ENCODE measurements at regions not wholly inside any gene's neighbourhood (a gene's known extent, or its start where the extent isn't known, plus 50 kb on each side); places are given as distances from the start of the nearest gene placed in this dataset.
"Not testable (repeated sequence)": the region's sequence is repeated elsewhere in the genome, so short reads cannot be mapped to it uniquely, and the experiment has no call there.

DNA sequence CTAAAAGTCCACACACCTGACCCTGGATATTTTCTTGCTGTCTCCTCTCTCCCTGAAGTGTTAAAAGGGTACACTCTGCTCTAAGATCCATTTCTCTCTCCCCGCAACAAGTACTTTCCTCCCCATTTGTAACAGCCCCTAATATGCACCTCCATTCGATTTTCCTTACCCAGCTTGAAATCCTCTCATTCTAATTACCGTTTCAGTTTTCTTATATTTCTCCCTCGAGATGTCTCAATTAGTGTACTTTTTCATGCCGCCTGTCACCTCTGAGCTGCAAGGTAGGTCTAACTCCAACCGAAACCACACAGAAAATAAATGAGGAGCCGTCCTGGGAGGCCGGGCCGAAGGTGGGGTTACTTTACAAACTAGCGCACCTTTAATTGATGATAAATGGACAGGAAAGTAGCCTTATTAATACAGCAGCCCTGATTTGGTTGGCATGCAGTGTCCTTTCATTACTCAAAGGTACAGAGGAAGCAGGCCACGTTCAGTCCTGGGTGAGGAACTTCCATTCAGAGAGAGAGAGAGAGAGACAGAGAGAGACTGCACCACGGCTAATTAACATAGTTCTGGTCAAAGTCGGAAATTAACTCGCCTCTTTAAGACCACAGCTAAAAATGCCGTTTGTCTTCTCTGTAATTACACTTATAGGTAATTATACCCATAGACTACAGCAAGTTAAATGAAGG lies 319.9 kb downstream of the ARRDC4 start:
- H3K9me3 ChIP-seq (ENCODE audit: control insufficient read depth in 1 of 2, low read length in 2 of 2) = no peaks in the 10 kb centered on the region

DNA sequence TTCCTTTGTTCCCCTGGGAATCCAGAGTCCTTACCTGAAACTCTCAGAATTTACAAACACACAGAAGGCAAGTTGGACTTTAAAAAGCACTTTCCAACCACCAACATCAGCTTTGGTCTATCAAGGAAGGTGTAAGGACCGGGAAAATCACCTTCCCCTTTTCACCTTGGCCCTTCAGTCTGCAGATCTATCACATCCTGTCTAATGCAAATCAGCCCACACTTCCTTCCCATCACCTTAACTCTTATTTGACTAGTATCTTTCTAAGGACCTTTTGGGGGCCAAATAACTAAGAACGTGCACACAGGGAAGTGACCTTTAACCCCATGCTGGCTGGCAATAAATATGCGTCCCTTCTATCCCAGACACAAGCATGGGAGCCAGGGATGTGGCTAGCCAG lies 320.6 kb downstream of the ARRDC4 start:
- no peaks in the 10 kb centered on the region for H3K4me1 ChIP-seq (ENCODE audit: control insufficient read depth in 1 of 2, insufficient read depth in 2 of 2, low read length in 2 of 2)
- H3K9me3 ChIP-seq (ENCODE audit: control insufficient read depth in 1 of 2, low read length in 2 of 2) = no peaks in the 10 kb centered on the region
- no peaks in the 10 kb centered on the region for H3K36me3 ChIP-seq (ENCODE audit: control insufficient read depth in 1 of 2, insufficient read depth in 2 of 2, low read length in 2 of 2)
- no peak overlapping the region for H3K4me3 ChIP-seq (ENCODE audit: low read depth in 1 of 2, low read length in 2 of 2)
- no peak overlapping the region for H3K27ac ChIP-seq (ENCODE audit: low read length)
- no peaks in the 10 kb centered on the region for H3K27me3 ChIP-seq (ENCODE audit: low read depth, low read length)

More for the DNA sequence above, 319.9 kb downstream of the ARRDC4 start:
- H3K4me1 ChIP-seq (ENCODE audit: control insufficient read depth in 1 of 2, insufficient read depth in 2 of 2, low read length in 2 of 2) = no peaks in the 10 kb centered on the region
- no peak overlapping the region for H3K4me3 ChIP-seq (ENCODE audit: low read depth in 1 of 2, low read length in 2 of 2)
- no peaks in the 10 kb centered on the region for H3K36me3 ChIP-seq (ENCODE audit: control insufficient read depth in 1 of 2, insufficient read depth in 2 of 2, low read length in 2 of 2)
- H3K27me3 ChIP-seq (ENCODE audit: low read depth, low read length) = no peaks in the 10 kb centered on the region
- no peak overlapping the region for H3K27ac ChIP-seq (ENCODE audit: low read length)

DNA sequence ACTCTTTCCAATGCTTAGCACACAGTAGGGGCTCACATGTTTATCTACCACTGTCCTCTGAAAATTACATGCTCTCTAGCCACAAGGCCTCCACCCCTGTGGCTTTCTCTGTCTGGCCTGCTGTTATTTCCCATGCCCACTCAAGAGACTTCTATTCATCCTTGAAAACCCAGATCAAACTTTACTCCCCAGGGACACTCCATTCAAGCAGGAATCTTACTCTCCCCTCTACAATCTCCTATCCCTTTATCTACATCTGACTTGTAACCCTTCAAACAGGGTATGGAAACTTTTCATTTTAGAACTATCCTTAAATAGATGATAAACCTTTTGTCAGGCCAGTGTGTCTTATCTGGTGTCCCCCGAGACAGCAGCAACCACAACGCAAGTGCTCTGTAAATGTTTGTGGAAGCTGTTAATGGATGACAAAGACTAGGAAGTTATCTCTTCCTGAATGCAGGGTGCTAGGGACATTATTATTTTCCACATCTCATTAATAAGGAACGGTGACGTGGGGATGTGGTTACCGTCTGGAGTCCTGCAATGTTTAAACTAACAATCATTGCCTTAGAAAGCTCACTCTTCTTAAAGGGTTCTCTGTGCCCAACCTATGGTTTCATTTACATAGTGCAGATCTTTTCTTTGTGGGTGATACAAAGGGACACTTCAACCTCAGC lies 322.3 kb downstream of the ARRDC4 start:
- H3K4me3 ChIP-seq (ENCODE audit: low read depth in 1 of 2, low read length in 2 of 2) = no peak overlapping the region
- no peaks in the 10 kb centered on the region for H3K4me1 ChIP-seq (ENCODE audit: control insufficient read depth in 1 of 2, insufficient read depth in 2 of 2, low read length in 2 of 2)
- no peaks in the 10 kb centered on the region for H3K36me3 ChIP-seq (ENCODE audit: control insufficient read depth in 1 of 2, insufficient read depth in 2 of 2, low read length in 2 of 2)
- H3K27me3 ChIP-seq (ENCODE audit: low read depth, low read length) = no peaks in the 10 kb centered on the region
- H3K9me3 ChIP-seq (ENCODE audit: control insufficient read depth in 1 of 2, low read length in 2 of 2) = no peaks in the 10 kb centered on the region
- H3K27ac ChIP-seq (ENCODE audit: low read length) = no peak overlapping the region

DNA sequence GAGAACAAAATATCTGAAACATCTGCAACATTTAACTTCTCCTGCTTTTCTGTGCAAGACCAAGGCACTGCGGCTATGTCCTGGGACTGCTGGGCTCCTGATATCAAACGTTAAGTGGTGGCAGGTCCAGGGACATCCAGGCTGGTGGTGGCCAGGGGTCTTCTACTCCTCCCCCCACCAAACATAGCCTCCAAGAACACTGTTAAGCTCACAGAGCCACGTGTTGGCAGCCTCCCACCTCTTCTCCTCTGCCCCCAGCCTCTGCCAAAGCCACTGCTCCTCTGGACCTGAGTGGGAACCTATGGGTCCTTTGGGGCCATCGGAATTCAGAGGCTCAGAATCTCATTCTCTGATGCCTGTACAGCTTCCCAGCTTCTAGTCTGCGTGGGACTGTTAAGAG lies 325.7 kb downstream of the ARRDC4 start:
- no peaks in the 10 kb centered on the region for H3K36me3 ChIP-seq (ENCODE audit: control insufficient read depth in 1 of 2, insufficient read depth in 2 of 2, low read length in 2 of 2)
- H3K9me3 ChIP-seq (ENCODE audit: control insufficient read depth in 1 of 2, low read length in 2 of 2) = no peaks in the 10 kb centered on the region

DNA sequence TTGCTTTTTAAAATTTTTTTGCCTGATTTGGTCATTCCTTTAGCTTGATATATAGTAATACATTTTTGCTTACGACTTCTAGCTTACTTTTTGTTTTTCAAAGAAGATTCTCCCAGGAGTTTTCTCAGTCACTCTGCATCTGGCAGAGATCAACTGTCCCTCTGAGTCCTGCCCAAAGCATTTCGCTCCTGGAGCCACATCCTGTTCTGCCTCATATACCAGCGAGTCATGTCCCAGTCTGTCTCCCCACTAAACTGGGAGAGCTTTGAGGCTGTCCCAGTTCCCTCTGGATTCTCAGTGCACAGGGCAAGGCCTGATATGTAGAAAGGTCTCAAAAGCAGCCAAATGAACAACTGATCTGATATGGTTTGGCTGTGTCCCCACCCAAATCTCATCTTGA lies 326.3 kb downstream of the ARRDC4 start:
- H3K36me3 ChIP-seq (ENCODE audit: control insufficient read depth in 1 of 2, insufficient read depth in 2 of 2, low read length in 2 of 2) = no peaks in the 10 kb centered on the region
- no peaks in the 10 kb centered on the region for H3K4me1 ChIP-seq (ENCODE audit: control insufficient read depth in 1 of 2, insufficient read depth in 2 of 2, low read length in 2 of 2)
- H3K27me3 ChIP-seq (ENCODE audit: low read depth, low read length) = no peaks in the 10 kb centered on the region
- H3K9me3 ChIP-seq (ENCODE audit: control insufficient read depth in 1 of 2, low read length in 2 of 2) = no peaks in the 10 kb centered on the region
- H3K4me3 ChIP-seq (ENCODE audit: low read depth in 1 of 2, low read length in 2 of 2) = no peak overlapping the region
- no peak overlapping the region for H3K27ac ChIP-seq (ENCODE audit: low read length)

More for the DNA sequence above, 325.7 kb downstream of the ARRDC4 start:
- Histone ChIP-seq H3K27ac (ENCODE audit: low read length) (no peak overlapping the region), H3K27me3 (ENCODE audit: low read depth, low read length) (no peaks in the 10 kb centered on the region), H3K4me3 (ENCODE audit: low read depth in 1 of 2, low read length in 2 of 2) (no peak overlapping the region), H3K4me1 (ENCODE audit: control insufficient read depth in 1 of 2, insufficient read depth in 2 of 2, low read length in 2 of 2) (no peaks in the 10 kb centered on the region)

DNA sequence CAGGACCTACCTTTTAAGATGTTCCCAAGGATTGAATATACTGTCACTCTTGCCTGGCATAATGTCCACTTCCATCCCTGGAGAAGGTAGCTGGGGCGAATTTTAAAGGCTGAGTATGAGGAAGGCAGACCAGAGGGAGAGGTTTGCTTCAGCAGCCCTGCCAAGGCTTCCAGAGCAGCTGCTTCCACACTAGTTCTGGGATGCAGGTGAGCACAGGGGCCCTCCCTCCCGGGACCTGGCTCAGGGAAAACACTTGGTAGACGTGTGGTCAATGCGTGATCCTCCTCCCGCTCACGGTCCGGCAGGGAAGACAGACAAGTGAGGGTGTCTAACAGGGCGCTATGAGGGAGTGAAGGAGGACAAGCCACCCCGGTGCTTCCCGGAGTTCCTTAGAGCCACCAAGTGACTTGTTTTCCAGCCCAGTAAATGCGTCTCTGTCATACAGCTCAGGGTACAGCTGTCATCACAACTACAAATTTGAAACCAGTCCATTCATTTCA lies 327.6 kb downstream of the ARRDC4 start:
- H3K4me1 ChIP-seq (ENCODE audit: control insufficient read depth in 1 of 2, insufficient read depth in 2 of 2, low read length in 2 of 2) = peaks cover 0 to 10% of the 10 kb centered on the region in 2 donors
- H3K27ac ChIP-seq (ENCODE audit: low read length) = no peak overlapping the region
- no peaks in the 10 kb centered on the region for H3K27me3 ChIP-seq (ENCODE audit: low read depth, low read length)
- H3K36me3 ChIP-seq (ENCODE audit: control insufficient read depth in 1 of 2, insufficient read depth in 2 of 2, low read length in 2 of 2) = no peaks in the 10 kb centered on the region
- no peak overlapping the region for H3K4me3 ChIP-seq (ENCODE audit: low read depth in 1 of 2, low read length in 2 of 2)
- no peaks in the 10 kb centered on the region for H3K9me3 ChIP-seq (ENCODE audit: control insufficient read depth in 1 of 2, low read length in 2 of 2)

DNA sequence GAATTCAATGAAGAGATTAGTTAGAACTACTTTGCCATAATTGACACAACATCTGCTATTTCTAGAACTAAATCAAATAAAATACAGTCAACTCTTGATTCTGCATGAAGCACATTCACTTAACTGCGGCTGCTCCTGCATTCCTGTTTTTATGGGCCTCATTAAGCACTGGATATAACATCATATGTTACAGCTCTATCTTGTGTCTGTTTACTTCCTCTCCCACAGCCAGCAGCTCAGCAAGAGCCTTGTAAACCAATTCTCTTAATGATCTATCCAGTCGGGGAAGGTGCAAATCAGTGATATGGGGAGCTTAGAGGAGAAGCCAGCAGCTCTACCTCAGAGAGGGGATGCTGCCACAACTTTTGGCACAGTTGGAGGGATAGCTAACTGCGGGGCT lies 329.2 kb downstream of the ARRDC4 start:
- H3K4me1 ChIP-seq (ENCODE audit: control insufficient read depth in 1 of 2, insufficient read depth in 2 of 2, low read length in 2 of 2) = peaks cover 0 to 11% of the 10 kb centered on the region in 2 donors
- no peak overlapping the region for H3K27ac ChIP-seq (ENCODE audit: low read length)
- no peaks in the 10 kb centered on the region for H3K9me3 ChIP-seq (ENCODE audit: control insufficient read depth in 1 of 2, low read length in 2 of 2)
- no peaks in the 10 kb centered on the region for H3K27me3 ChIP-seq (ENCODE audit: low read depth, low read length)
- no peak overlapping the region for H3K4me3 ChIP-seq (ENCODE audit: low read depth in 1 of 2, low read length in 2 of 2)
- H3K36me3 ChIP-seq (ENCODE audit: control insufficient read depth in 1 of 2, insufficient read depth in 2 of 2, low read length in 2 of 2) = no peaks in the 10 kb centered on the region

DNA sequence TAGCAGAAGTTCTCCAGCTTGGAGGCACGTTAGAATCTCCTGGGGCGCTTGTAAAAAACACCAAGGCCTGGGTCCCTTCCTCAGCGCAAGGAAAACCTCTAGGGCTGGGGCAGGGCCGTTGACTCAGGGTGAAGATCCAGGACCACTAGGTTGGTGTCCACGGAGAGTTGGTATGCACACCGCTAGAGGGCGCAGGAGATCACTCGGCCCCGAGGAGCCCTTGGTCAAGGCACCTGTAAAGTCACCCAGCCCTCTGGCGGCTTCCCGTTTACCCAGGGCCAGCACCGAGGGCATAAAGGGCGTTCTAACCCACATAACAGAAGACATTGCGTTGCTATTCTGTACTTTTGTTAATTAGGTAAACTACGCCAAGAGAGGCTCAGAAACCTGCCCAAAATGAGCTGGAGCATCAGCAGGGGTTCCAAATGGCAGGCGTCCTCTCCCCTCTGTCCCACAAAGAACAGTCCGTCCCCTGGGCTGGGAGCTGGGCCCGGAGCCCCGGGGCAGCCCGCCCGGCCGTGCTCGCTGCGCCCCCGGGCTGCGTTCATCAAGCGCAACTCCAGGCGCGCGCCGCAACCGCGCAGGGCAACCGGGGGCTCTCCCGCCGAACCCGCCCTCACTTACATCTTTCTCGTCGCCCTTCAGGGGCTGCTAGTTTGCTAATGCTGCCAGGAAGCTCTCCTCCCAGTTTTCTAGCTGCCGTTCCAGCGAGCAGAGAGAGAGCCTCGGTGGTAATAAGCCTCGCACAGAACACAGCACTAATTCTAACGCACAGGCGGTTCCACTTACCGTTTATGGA lies 332.1 kb downstream of the ARRDC4 start:
- peak overlapping the region in 1 of 2 donors; percentile 55 for H3K4me3 ChIP-seq (ENCODE audit: low read depth in 1 of 2, low read length in 2 of 2)
- H3K27me3 ChIP-seq (ENCODE audit: low read depth, low read length) = no peaks in the 10 kb centered on the region
- H3K36me3 ChIP-seq (ENCODE audit: control insufficient read depth in 1 of 2, insufficient read depth in 2 of 2, low read length in 2 of 2) = no peaks in the 10 kb centered on the region
- no peaks in the 10 kb centered on the region for H3K9me3 ChIP-seq (ENCODE audit: control insufficient read depth in 1 of 2, low read length in 2 of 2)
- H3K27ac ChIP-seq (ENCODE audit: low read length) = no peak overlapping the region
- H3K4me1 ChIP-seq (ENCODE audit: control insufficient read depth in 1 of 2, insufficient read depth in 2 of 2, low read length in 2 of 2) = peaks cover 0 to 11% of the 10 kb centered on the region in 2 donors

DNA sequence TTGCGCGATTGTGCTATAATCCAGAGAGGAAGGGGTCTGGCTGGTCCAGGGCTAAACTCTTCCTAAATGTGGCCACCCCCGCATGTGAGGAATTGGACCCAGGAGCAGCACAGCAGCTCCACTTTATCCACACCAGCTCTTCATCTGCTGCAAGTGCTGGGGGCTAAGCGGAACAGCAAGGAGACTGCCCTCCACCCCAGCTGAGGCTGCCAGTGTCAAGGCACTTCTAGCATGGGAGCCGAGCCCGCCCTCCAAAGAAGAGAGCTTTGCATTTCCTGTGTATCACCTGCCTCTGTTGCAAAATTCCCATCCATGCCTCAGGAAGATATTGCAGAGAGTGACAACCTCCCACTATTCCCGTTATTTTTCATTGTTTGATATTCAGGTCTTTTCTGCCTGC lies 333.6 kb downstream of the ARRDC4 start:
- Histone ChIP-seq H3K27me3 (ENCODE audit: low read depth, low read length) (no peaks in the 10 kb centered on the region), H3K36me3 (ENCODE audit: control insufficient read depth in 1 of 2, insufficient read depth in 2 of 2, low read length in 2 of 2) (no peaks in the 10 kb centered on the region), H3K4me1 (ENCODE audit: control insufficient read depth in 1 of 2, insufficient read depth in 2 of 2, low read length in 2 of 2) (peaks cover 0 to 11% of the 10 kb centered on the region in 2 donors), H3K4me3 (ENCODE audit: low read depth in 1 of 2, low read length in 2 of 2) (no peak overlapping the region), H3K27ac (ENCODE audit: low read length) (no peak overlapping the region), H3K9me3 (ENCODE audit: control insufficient read depth in 1 of 2, low read length in 2 of 2) (no peaks in the 10 kb centered on the region)

DNA sequence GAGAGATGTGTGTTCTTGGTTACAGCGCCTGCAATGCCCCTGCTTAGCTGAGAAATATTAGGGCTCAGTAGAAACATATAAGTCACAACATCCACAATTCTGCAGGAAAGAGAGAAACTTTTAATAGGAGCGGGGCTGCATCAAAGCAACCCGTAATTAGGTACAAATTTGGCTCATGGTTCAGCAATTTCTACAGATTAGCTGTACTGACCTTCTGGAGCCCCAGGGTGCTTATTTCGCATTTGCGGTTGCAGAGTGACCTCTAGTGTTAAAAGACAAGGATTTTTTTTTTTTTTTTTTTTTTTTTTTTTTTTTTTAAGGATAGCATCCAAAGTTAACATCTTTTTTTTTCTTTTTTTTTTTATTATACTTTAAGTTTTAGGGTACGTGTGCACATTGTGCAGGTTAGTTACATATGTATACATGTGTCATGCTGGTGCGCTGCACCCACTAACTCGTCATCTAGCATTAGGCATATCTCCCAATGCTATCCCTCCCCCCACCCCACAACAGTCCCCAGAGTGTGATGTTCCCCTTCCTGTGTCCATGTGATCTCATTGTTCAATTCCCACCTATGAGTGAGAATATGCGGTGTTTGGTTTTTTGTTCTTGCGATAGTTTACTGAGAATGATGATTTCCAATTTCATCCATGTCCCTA lies 334.7 kb downstream of the ARRDC4 start:
- H3K27ac ChIP-seq (ENCODE audit: low read length); H3K27me3 ChIP-seq (ENCODE audit: low read depth, low read length); H3K9me3 ChIP-seq (ENCODE audit: control insufficient read depth in 1 of 2, low read length in 2 of 2); H3K4me3 ChIP-seq (ENCODE audit: low read depth in 1 of 2, low read length in 2 of 2); H3K36me3 ChIP-seq (ENCODE audit: control insufficient read depth in 1 of 2, insufficient read depth in 2 of 2, low read length in 2 of 2): not testable (repeated sequence)
- H3K4me1 ChIP-seq (ENCODE audit: control insufficient read depth in 1 of 2, insufficient read depth in 2 of 2, low read length in 2 of 2) = peaks cover 0 to 11% of the 10 kb centered on the region in 2 donors

DNA sequence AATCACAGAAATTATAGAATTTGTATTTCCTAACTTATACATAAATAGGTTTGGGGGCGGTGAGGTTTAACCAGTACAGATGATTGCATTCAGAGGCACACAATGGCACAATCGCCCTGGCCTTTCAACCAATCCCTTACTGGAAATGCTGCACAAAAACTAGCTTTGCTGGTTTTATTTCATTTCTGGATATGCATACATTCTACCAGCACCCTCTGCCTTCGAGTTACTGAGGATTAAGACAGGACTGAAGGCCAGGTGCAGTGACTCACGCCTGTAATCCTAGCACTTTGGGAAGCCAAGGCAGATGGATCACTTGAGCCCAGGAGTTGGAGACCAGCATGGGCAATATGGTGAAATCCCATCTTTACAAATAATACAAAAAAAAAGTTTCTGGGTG lies 336.1 kb downstream of the ARRDC4 start:
- Histone ChIP-seq H3K27me3 (ENCODE audit: low read depth, low read length) (no peaks in the 10 kb centered on the region), H3K27ac (ENCODE audit: low read length) (no peak overlapping the region), H3K4me3 (ENCODE audit: low read depth in 1 of 2, low read length in 2 of 2) (no peak overlapping the region), H3K9me3 (ENCODE audit: control insufficient read depth in 1 of 2, low read length in 2 of 2) (no peaks in the 10 kb centered on the region), H3K4me1 (ENCODE audit: control insufficient read depth in 1 of 2, insufficient read depth in 2 of 2, low read length in 2 of 2) (peaks cover 0 to 11% of the 10 kb centered on the region in 2 donors), H3K36me3 (ENCODE audit: control insufficient read depth in 1 of 2, insufficient read depth in 2 of 2, low read length in 2 of 2) (no peaks in the 10 kb centered on the region)
